Heart left ventricle (tissue), 16 donors: ENCODE measurements at regions not wholly inside any gene's neighbourhood (a gene's known extent, or its start where the extent isn't known, plus 50 kb on each side); places are given as distances from the start of the nearest gene placed in this dataset.

Experiments
- ATAC-seq, 4 donors: fragments of 200-7000 bp; cut with Tn5 transposase; one replicate each; pipeline ENCODE4 v1.9.1; 2020 to 2022; ENCODE audit warnings: moderate library complexity in 4 of 4, mild to moderate bottlenecking in 3 of 4, moderate number of reproducible peaks in 1 of 4
- DNase-seq, 5 donors: peaks; one replicate each; pipeline ENCODE4 v3.0.0-alpha.2; 2020
- H3K27ac ChIP-seq, 12 donors: fragments of 200-600 bp; sonication (generic) in 4 of 12; one replicate each; pipeline versions ENCODE4 v1.5.0 to v1.8.0; 2016 to 2022; ENCODE audit warnings: mild to moderate bottlenecking in 2 of 12
- H3K27me3 ChIP-seq, 9 donors: fragments of 200-600 bp; sonication (generic) in 2 of 9; one replicate each; pipeline versions ENCODE4 v1.5.1 to v1.8.0; 2016 to 2022; ENCODE audit warnings: mild to moderate bottlenecking in 3 of 9
- H3K36me3 ChIP-seq, 9 donors: fragments of 200-600 bp; sonication (generic) in 2 of 9; one replicate each; pipeline versions ENCODE4 v1.5.0 to v1.8.0; 2018 to 2022; ENCODE audit warnings: mild to moderate bottlenecking in 2 of 9
- H3K4me1 ChIP-seq, 12 donors: fragments of 200-600 bp; sonication (generic) in 4 of 12; one replicate each; pipeline versions ENCODE4 v1.5.0 to v1.8.0; 2016 to 2022; ENCODE audit warnings: mild to moderate bottlenecking in 3 of 12
- H3K4me3 ChIP-seq, 12 donors: fragments of 200-600 bp; sonication (generic) in 4 of 12; one replicate each; pipeline versions ENCODE4 v1.5.0 to v1.8.0; 2017 to 2022; ENCODE audit warnings: mild to moderate bottlenecking in 9 of 12, moderate library complexity in 4 of 12
- H3K9me3 ChIP-seq, 12 donors: fragments of 200-600 bp; sonication (generic) in 4 of 12; one replicate each; pipeline versions ENCODE4 v1.5.0 to v1.8.0; 2016 to 2022; ENCODE audit warnings: mild to moderate bottlenecking in 1 of 12
- POLR2A ChIP-seq, 2 donors: fragments of 450-650 bp; IDR thresholded peaks; one replicate each; pipeline ENCODE4 v1.6.1; 2017; ENCODE audit warnings: antibody characterized with exemption in 2 of 2, mild to moderate bottlenecking in 2 of 2, moderate library complexity in 2 of 2
- WGBS, 4 donors: extraction: QIAGEN DNeasy Blood & Tissue Kit in 2 of 4; methylation state at CpG; one replicate each; pipeline versions ENCODE4 v1.1.5 to v1.1.7; 2013 to 2018; 5-methylcytosine and 5-hydroxymethylcytosine counted together
- intact Hi-C, 10 donors: fragments of 100-400 bp; cut with DNase I; formaldehyde crosslinking; loops; one replicate each; pipeline versions ENCODE4 v1.11.1 to v1.14.2; 2022
- TF ChIP-seq, protein P1 (sequence below), 12 donors: fragments of 200-600 bp; sonication (generic) in 4 of 12; IDR thresholded peaks; one replicate each; pipeline versions ENCODE4 v1.5.0 to v1.8.0; 2018 to 2022; ENCODE audit warnings: antibody characterized with exemption in 12 of 12, mild to moderate bottlenecking in 5 of 12
- donor health status: ischemic (EF 13 %, LVEDD 7.1; RV severe dilation, severe dysfunction).
- donor health status: healthy with polysubstance abuse.
- donor health status: DM: no; HTN: yes; CAD: no.
- donor health status: DM: no; HTN: no; CAD: no.
- donor health status: ischemic (EF 25% LVEDD 6.9; RV normal size, moderate dysfunction).
- donor health status: ischemic (EF 25% LVEDD 5.7; RV mildly dilated, moderate dysfunction).
- donor health status: healthy.
- donor health status: DM: yes; HTN: yes; CAD: no.
- donor health status: ischemic (EF 35%, LVEDD 5.7; RV mildly dilated, moderate dysfunction).
- donor health status: nonischemic (EF 11% LVEDD 7.7; RV severe dilation, severe dysfunction).
- donor health status: DM: yes; HTN: yes; CAD: no.
- donor health status: PGD.
- donor health status: ischemic (EF 29% LVEDD 5.4; RV normal size, mild dysfunction).
- donor health status: nonischemic (EF 23%, LVEDD 6.1; RV moderate dilation, normal function).

GRCh38 chr19:30853036-30853435, 480.9 kb downstream of the ZNF536 start:
- no peaks in the 10 kb centered on the region for H3K4me1 ChIP-seq
- ATAC-seq: no peak
- DNase-seq: no peak
- H3K27ac ChIP-seq: no peak overlapping the region
- 87 to 95% (median 91%) methylated on average over 3 of the region's 3 CpGs for WGBS, 4 donors
- TF ChIP-seq POLR2A (IDR thresholded peaks at IDR 0.05): no peak
- TF ChIP-seq, protein P1, sequence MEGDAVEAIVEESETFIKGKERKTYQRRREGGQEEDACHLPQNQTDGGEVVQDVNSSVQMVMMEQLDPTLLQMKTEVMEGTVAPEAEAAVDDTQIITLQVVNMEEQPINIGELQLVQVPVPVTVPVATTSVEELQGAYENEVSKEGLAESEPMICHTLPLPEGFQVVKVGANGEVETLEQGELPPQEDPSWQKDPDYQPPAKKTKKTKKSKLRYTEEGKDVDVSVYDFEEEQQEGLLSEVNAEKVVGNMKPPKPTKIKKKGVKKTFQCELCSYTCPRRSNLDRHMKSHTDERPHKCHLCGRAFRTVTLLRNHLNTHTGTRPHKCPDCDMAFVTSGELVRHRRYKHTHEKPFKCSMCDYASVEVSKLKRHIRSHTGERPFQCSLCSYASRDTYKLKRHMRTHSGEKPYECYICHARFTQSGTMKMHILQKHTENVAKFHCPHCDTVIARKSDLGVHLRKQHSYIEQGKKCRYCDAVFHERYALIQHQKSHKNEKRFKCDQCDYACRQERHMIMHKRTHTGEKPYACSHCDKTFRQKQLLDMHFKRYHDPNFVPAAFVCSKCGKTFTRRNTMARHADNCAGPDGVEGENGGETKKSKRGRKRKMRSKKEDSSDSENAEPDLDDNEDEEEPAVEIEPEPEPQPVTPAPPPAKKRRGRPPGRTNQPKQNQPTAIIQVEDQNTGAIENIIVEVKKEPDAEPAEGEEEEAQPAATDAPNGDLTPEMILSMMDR (IDR thresholded peaks at IDR 0.05): no peak
- H3K27me3 ChIP-seq: no peaks in the 10 kb centered on the region
- H3K36me3 ChIP-seq: no peaks in the 10 kb centered on the region
- H3K9me3 ChIP-seq: no peaks in the 10 kb centered on the region
- H3K4me3 ChIP-seq: no peak overlapping the region
- intact Hi-C loops: no loop called here

- DNase-seq: no peak
- Histone ChIP-seq H3K9me3 (no peaks in the 10 kb centered on the region), H3K36me3 (no peaks in the 10 kb centered on the region), H3K4me3 (no peak overlapping the region), H3K27me3 (no peaks in the 10 kb centered on the region), H3K27ac (no peak overlapping the region), H3K4me1 (no peaks in the 10 kb centered on the region)
- no peak for TF ChIP-seq POLR2A (IDR thresholded peaks at IDR 0.05)
- TF ChIP-seq, protein P1 (IDR thresholded peaks at IDR 0.05): no peak
- WGBS, 4 donors: 88 to 90% (median 89%) methylated on average over 10 of the region's 10 CpGs
- intact Hi-C loops: no loop called here
- no peak for ATAC-seq
Observed at GRCh38 chr19:30852168-30852567, 480.0 kb downstream of the ZNF536 start.

GRCh38 chr19:30851646-30852045, 479.5 kb downstream of the ZNF536 start:
- WGBS, 4 donors: 62 to 84% (median 81%) methylated on average over 2 of the region's 2 CpGs
- Histone ChIP-seq H3K27me3 (no peaks in the 10 kb centered on the region), H3K36me3 (no peaks in the 10 kb centered on the region), H3K4me3 (no peak overlapping the region), H3K4me1 (no peaks in the 10 kb centered on the region), H3K9me3 (no peaks in the 10 kb centered on the region), H3K27ac (no peak overlapping the region)
- DNase-seq (no peak), ATAC-seq (no peak)
- intact Hi-C loops: no loop called here
- TF ChIP-seq, protein P1 (IDR thresholded peaks at IDR 0.05): no peak
- no peak for TF ChIP-seq POLR2A (IDR thresholded peaks at IDR 0.05)

- no peaks in the 10 kb centered on the region for H3K4me1 ChIP-seq
- H3K9me3 ChIP-seq: no peaks in the 10 kb centered on the region
- ATAC-seq (no peak), DNase-seq (no peak)
- H3K4me3 ChIP-seq: no peak overlapping the region
- intact Hi-C loops: no loop called here
- WGBS, 4 donors: 75 to 80% (median 79%) methylated on average over 9 of the region's 9 CpGs
- TF ChIP-seq POLR2A (IDR thresholded peaks at IDR 0.05): no peak
- TF ChIP-seq, protein P1 (IDR thresholded peaks at IDR 0.05): no peak
- no peaks in the 10 kb centered on the region for H3K36me3 ChIP-seq
- H3K27ac ChIP-seq: no peak overlapping the region
- no peaks in the 10 kb centered on the region for H3K27me3 ChIP-seq
Observed at GRCh38 chr19:30848636-30849425, 476.6 kb downstream of the ZNF536 start.
